HL-60 (cell line): ENCODE measurements at regions not wholly inside any gene's neighbourhood (a gene's known extent, or its start where the extent isn't known, plus 50 kb on each side); places are given as distances from the start of the nearest gene placed in this dataset.

Experiments used
- POLR2AphosphoS5 ChIP-seq: IDR thresholded peaks from 2 replicates; pipeline ENCODE4 v1.6.1; 2012; ENCODE audit warnings: low read depth
- TF ChIP-seq, protein P1 (sequence below): IDR thresholded peaks from one replicate; pipeline ENCODE4 v1.5.1; 2011; ENCODE audit warnings: low read length, control low read depth, inconsistent platforms; ENCODE audit not compliant: insufficient read depth

DNA sequence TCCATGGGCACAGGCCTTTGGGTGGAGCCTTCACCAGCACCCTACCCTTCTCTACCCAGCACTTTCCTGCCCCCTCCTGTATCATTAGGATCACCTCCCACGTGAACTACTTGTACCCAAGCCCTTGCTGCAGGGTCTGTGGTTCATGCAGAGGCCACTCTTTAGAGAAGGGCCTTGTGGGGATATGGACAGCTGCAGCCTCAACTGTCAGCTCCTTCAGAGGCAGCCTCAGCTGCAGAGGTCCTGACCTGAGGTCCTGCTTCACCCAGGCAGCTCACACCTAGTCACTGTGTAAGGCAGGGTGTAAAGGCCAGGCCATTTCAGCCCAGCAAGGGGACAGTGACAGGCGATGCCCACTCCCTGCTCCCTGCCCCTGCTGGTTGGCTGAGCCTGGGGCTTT, 448.6 kb upstream of the PROK2 start:
- no peak for TF ChIP-seq POLR2AphosphoS5
- TF ChIP-seq, protein P1, sequence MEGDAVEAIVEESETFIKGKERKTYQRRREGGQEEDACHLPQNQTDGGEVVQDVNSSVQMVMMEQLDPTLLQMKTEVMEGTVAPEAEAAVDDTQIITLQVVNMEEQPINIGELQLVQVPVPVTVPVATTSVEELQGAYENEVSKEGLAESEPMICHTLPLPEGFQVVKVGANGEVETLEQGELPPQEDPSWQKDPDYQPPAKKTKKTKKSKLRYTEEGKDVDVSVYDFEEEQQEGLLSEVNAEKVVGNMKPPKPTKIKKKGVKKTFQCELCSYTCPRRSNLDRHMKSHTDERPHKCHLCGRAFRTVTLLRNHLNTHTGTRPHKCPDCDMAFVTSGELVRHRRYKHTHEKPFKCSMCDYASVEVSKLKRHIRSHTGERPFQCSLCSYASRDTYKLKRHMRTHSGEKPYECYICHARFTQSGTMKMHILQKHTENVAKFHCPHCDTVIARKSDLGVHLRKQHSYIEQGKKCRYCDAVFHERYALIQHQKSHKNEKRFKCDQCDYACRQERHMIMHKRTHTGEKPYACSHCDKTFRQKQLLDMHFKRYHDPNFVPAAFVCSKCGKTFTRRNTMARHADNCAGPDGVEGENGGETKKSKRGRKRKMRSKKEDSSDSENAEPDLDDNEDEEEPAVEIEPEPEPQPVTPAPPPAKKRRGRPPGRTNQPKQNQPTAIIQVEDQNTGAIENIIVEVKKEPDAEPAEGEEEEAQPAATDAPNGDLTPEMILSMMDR = no peak
